NCI-H2227 (cell line): ENCODE measurements at regions not wholly inside any gene's neighbourhood (a gene's known extent, or its start where the extent isn't known, plus 50 kb on each side); places are given as distances from the start of the nearest gene placed in this dataset.
"Not testable (repeated sequence)": the region's sequence is repeated elsewhere in the genome, so short reads cannot be mapped to it uniquely, and the experiment has no call there.

ENCODE experiments used
- DNase-seq: peaks from one replicate; lab custom pipeline; 2025; ENCODE audit not compliant: unreplicated experiment; lab: John Stamatoyannopoulos, UW

DNA sequence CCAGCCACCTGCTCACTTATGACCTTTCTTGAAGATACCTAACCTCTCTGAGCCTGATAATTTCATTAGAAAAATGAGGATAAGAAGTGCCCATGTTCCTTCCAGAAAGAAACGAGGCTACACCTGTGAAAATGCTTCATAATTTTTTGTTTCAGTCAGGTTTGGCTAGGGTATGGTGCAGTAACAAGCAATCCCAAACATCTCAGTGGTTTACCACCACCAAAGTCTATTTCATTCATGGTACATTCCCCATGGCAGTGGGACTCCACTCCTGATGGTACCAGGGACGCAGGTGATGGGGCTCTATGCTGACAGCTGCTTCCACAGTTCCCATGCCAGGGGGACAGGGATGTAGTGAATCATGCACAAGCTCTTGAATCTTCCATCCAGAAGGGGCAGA lies 147.6 kb upstream of the CES5A start:
- no peak for DNase-seq

DNA sequence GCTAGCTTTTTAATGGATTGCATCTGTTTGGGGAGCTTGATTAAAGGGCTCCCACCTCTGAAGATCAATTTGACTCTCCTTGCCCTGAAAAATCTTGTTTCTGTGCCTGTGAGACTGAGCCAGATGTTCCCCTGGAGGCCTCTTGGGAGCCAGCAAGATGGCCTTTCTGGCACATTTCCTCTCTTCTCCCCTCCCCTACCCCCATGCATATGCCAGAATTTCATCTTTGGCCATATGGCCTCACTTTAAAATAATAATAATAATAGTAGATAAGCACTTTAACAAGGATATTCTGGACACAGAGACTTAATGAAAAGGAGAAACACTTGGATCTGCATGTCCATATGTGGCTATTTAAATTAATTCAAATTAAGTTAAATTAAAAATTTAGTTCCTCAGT lies 144.1 kb upstream of the CES5A start:
- DNase-seq, result no peak

DNA sequence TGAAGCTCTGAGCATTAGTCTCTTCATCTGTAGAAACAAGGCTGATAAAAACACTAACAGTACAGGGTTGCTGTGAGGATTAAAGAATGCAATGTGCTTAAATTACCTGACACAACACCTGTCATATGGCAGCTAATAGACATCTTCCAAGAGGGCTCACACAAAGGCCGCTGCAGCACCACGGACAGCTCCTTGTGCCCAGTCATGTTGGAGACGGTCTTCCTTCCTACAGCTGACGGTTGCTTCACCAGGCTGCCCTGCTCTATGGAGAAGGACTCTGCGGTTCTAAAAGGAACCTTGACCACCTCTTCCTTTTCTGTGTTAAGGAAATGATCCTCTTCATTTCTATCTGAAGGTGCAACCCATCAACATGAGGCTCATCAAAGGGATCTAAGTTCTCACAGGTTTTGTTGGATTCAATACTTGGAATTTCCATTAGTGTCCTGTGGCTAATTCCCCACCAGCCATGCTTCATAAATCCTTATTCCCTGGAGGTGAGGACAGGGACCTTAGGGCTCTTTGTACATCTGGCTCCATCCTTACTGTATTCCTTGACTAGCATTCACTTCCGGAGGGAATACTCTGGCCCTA lies 138.9 kb upstream of the CES5A start:
- DNase-seq, result no peak

DNA sequence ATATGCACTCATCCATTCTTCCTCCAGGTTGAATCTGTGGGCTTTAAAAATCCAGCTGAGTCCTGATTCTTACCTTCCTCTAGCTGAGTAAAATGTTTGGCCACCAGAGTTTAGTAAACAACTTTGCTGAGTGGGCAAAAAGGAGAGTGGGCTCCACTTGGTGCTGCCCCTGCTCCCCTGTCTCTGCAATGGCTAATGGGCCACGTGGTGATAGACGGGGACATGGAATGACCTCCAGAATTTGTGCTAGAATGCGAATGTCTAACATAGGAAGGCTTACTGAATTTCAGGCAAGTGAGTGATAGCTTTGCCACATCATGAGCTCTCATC lies 137.3 kb upstream of the CES5A start:
- DNase-seq, result no peak

DNA sequence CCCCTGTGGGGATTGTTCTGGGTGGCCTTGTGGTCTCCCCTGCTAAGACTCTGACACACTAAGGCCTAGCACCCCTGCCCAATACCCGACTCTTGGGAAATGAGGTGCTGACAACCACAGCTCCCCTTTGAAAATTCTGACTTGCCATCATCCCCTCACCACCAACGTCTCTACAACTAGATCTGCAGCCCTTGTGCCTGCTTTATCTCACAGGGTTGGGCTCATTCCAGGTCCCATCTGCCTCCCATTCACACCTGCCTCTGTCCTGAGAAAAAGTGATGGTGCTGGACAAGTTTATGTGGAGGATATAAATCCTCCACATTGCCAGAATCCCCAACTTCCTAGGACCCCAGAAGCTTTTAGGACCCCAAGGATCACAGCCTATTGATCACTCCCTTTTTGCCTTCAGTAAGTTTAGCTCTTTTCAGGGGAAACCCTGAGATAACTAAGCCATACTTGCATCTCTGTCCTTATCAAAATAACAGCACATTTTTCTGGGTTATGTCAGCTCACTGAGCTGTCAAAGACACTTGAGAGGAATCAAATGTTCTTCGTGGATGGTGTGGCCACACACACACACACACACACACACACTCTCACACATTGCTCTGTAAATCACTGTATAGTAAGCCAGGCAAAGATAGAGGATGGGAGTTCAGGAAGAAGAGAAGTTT lies 136.8 kb upstream of the CES5A start:
- no peak for DNase-seq

DNA sequence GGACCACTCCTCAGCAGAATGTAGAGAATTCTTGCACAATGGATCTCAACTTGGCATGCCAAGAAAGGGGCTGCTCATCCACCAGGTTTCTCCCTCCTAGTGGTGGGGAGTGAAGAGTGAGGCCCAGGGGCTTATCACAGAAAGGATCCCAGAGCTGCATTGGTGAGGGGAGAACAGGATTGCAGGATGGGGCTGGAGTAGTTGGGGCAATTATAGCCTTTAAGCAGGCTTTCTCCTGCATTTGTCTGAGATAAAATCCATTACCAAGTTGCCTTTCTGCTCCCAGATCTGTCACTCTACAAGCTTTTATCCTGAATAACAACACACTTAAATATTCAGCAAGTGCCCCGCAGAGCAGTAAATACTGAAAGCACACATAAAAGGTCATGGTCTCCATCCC lies 130.8 kb upstream of the CES5A start:
- DNase-seq, result peak; percentile 67

DNA sequence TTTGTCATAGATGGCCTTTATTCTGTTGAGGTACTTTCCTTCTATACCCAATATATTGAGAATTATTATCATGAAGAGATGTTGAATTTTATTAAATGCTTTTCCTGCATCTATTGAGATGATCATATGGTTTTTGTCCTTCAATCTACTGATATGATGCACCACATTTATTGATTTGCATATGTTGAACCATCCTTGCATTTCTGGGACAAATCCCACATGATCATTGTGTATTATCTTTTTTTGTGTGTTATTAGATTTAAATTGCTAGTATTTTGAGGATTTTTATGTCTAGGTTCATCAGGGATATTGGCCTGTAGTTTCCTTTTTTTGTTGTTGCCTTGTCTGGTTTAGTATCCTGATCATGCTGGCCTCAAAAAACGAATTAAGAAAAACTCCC lies 124.5 kb upstream of the CES5A start:
- DNase-seq, result no peak

DNA sequence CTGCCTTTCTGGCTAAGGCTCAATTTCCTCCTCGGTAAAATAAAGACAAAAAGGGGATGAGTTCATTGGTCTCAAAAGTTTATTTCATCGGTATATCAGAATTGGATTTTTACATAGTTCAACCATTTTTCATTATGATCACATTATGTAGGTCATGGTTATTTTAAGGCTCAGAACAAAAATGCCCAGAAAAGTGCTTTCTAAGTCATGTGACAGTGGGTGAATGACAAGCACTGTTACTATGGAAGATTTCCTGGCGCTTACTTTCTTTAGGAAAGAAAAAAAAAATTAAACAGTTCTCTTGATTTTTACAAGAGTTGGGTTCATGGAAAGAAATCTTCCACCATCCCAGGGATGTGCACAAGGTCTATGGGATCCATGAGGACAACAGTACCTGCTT lies 117.9 kb upstream of the CES5A start:
- no peak for DNase-seq

DNA sequence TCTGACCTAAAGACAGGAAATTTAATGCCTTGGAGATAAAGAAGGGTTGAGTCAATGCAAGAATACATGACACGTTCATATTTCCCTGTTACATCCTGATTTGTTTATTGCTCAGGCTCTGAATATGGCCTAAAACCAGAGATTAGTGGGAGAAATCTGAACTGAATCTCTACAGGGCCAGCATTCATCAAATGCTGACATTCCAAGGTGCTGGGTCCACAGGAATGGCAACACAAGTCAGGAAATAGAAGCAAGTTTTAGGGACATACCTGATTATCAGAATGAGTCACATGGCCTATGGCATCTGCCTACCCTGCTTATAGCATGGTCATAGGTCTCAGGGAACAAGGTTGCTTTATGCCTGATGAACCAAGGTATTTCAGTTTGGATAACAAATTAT lies 117.4 kb upstream of the CES5A start:
- no peak for DNase-seq

DNA sequence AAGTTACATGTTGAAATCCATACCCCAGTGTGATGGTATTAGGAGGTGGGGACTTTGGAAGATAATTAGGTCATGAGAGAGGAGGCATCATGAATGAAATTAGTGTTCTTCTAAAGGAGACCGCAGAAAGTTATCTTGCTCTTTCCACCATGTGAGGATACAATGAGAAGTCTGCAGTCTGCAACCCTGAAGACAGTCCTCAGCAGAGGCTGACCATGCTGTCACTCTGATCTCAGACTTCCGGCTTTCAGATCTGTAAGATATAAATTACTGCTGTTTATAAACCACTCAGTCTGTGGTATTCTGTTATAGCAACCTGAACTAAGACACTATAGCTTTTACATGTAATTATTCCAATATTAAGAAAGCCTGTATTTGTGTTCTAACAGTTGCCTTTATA lies 116.7 kb upstream of the CES5A start:
- DNase-seq, result no peak

DNA sequence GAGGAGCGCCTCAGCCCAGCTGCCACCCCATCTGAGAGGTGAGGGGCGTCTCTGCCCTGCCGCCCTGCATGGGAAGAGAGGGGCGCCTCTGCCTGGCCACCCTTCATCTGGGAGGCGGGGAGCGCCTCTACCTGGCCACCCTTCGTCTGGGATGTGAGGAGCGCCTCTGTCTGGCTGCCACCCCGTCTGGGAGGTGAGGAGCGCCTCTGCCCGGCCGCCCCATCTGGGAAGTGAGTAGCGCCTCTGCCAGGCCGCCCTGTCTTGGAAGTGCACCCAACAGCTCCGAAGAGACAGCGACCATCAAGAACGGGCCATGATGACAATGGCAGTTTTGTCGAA lies 114.4 kb upstream of the CES5A start:
- no peak for DNase-seq

DNA sequence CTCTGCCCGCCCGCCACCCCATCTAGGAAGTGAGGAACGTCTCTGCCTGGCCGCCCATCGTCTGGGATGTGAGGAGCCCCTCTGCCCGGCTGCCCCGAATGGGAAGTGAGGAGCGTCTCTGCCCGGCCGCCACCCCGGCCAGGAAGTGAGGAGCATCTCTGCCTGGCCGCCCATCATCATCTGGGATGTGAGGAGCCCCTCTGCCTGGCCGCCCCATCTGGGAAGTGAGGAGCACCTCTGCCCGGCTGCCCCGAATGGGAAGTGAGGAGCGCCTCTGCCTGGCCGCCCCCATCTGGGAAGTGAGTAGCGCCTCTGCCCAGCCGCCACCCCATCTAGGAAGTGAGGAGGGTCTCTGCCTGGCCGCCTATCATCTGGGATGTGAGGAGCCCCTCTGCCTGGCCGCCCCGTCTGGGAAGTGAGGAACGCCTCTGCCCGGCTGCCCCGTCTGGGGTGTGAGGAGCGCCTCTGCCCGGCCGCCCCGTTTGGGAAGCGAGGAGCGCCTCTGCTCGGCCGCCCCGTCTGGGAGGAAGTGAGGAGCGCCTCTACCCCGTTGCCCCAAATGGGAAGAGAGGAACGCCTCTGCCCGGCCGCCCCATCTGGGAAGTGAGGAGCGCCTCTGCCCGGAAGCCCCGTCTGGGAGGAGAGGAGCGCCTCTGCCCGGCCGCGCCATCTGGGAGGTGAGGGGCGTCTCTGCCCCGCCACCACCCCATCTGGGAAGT lies 113.8 kb upstream of the CES5A start:
- not testable (repeated sequence) for DNase-seq

DNA sequence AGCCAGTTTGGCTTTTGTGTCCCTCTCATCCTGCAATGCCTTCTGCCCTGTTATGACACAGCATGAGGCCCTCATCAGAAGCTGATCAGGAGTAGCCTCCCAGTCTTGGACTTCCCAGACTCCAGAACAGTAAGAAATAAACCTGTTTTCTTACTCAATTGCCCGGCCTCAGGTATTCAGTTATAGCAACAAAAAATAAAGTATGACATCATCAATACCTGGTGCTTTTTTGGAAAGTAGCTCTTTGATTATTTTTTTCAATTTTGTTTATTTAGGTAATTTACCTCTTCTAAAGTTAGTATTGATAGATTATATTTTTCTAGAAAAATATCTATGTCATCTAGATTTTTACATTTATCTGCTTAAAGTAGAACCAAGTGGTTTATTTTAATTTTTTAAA lies 112.8 kb upstream of the CES5A start:
- no peak for DNase-seq

DNA sequence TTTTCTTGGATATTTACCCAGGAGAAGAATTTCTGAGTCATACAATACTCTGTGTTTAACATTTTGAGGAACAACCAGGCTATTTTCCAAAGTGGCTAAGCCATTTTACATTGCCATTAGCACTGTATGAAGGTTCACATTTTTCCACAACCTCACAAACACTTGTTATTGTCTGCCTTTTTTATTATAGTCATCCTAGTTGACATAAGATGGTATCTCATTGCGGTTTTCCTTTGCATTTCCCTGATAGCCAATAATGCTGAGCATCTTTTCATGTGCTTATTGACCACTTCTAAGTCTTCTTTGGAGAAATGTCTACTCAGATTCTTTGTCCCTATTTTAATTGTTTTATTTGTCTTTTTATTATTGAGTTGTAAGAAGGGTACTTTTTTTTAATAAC lies 107.4 kb upstream of the CES5A start:
- no peak for DNase-seq

DNA sequence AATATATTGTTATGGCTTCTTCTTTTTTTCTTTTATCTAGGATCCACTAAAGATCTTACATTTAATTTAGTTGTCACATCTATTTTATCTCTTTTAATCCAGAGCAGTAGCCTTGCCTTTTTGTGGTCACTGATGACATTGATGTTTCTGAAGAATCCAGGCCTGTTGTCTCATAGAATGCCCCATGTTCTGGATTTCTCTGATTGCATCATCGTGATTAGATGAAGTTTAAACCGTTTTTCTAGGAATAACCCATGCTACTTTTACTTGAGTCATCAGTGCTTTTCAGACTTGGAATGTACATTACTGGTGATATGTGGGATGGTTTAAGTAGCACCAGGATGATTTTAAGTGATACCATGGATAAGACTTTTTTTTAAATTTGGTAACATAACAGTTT lies 106.4 kb upstream of the CES5A start:
- no peak for DNase-seq

DNA sequence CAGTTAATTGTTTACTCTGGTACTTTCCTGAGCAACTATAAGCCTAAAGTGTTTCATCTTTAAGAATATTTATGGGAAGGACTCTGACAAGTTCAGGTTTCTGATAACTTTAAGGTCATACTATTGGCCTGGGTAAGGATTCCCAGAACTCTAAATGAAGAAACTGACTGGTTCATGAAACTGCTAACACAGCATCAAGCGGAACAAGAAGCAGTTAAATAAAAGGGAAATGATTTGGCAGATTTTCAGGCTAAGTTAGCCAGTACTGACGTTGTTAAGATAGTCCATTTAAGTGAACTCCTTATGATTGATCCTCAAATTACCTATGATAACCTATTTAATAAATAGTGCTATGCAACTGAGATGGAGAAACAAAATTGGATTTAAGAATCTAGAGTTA lies 101.6 kb upstream of the CES5A start:
- no peak for DNase-seq

DNA sequence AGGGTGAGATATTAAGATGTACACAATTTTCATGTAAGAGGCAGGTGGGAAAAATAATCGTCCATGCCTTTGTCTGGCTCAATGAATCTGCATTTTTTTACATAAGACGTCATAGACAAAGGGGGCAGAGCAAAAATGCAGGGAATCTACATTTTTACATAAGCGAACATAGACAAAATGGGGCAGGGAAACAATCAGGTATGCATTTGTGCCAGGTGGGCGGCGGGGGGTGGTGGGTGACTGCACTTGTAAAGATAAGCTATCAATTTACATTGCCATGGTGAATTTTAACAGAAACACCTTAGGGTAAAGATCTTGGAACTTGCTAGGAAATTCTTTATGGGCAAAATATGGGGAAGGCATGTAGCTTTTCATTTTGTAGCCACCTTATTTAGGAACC lies 96.3 kb upstream of the CES5A start:
- DNase-seq, result no peak

DNA sequence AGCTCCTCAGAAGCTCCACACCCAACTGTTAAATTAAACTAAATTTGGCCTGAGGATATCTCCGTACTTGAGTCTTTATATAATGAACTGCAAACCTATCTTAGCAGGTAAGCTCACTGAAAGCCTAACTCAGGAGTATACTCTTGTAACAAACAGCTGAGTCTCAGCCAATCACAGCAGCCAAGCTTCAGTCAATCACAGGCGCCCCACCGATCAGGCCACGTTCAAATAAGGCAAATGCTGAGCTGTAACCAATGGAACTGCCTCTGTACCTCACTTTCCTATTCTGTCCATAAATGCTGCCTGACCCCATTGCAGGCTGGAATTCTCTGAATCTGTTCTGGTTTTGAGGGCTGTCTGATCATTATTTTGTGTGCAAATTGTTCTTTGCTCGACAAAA lies 93.0 kb upstream of the CES5A start:
- DNase-seq, result no peak

DNA sequence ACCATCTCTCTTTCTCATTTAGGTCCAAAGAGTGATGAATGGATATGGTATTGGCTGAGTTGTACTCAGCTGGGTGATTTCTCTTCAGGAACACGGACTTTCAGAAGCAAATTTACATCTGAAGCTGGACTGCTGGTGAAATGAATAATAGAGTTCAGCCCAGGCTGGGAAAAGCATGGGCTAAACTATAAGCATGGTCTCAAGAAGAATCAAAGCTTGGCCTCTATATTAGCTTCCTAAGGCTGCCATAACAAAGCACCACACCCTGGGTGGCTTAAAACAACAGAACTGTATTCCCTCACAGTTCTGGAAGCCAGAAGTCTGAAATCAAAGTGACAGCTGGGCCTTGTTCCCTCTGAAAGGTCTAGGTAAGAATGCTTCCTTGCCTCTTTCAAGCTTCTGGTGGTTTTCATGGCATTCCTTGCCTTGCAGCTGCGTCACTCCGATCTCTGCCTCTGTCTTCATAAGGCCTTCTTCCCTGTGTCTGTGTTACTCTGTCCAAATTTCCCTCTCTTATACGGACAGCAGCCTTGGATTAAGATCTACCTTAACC lies 89.8 kb upstream of the CES5A start:
- no peak for DNase-seq

DNA sequence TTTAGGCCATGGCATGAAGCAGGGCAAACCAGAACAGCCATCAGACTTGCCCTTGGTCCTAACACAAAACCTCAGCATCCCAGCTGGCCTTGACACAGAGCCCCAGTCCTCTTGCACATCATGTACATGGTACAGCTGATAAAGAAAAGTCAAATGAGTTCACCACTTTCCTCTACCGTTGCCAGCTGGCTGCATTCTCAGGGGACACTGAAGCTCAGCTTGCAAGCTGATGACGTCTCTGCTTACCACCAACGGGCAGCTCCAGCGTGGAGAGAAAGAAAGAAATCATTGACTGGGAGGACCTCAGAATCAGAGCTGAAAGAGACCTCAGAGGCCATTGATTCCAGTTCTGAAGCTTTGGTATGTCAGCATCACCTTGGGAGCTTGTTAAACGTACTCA lies 80.7 kb upstream of the CES5A start:
- DNase-seq, result no peak

DNA sequence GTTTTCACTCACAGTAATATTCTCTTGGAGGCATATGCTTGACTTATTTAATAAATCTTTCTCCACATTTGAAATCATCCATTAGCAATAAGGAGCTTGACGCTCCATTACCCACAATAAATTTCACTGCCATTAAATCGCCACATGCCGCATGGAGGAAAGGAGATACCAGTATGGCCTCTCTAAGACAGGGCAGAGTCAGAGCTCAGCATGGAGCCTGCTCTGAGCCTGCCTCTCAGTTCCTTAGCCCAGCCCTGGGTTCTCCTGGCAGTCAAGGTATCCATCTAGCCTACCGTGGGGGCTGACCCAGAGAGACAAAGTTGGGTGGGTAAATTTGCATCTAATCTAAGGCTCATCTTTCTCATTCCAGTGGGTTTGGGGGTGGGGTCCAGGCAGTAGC lies 80.3 kb upstream of the CES5A start:
- DNase-seq, result no peak

DNA sequence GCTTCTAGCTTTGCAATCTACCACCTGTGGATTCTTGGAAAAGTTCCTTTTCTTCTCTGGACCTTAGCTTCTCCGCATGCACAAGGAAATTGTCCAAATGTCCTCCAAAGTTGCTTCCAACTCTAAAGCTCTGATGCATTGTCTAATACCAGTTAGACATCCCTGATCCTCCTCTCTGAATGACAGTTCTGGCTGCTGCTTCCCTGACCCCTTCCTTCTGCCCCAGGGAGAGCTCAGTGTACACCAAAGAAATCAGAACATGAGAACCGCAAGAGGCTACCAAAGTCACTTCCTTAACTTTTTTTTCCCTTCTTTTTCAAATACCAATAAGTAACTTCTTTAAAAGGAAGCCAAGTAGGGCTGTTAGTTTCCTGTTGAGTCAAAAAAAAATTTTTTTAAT lies 79.7 kb upstream of the CES5A start:
- no peak for DNase-seq

DNA sequence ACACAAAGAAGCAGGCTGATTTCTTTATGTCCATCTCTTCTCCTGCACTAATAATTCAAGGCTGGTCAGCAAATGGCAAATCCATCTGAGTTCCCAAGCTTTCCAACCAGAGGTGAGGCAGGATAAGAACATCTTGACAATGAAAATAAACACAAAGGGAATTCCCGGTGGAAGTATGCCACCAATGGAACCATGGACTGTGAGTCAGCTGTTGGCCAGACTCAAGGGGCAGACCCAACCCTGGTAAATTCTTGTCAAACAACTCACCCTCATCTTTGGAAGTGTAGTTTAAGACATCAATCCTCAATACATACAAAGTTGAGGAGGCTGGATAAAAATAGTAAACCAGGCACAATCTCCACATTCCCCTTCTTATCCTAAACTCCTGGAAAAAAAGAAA lies 74.3 kb upstream of the CES5A start:
- no peak for DNase-seq
